DND-41 (cell line): ENCODE measurements at regions not wholly inside any gene's neighbourhood (a gene's known extent, or its start where the extent isn't known, plus 50 kb on each side); places are given as distances from the start of the nearest gene placed in this dataset.

ENCODE experiments used
- ATAC-seq: fragments of 200-7000 bp; cut with Tn5 transposase; 3 replicates; pipeline ENCODE4 v1.9.1; 2021; ENCODE audit warnings: low read depth; ENCODE audit not compliant: insufficient read depth
- DNase-seq: peaks from one replicate; pipeline ENCODE4 v3.0.0-alpha.2; 2020
- H2AFZ ChIP-seq: 2 replicates; pipeline ENCODE4 v1.6.0; 2012; ENCODE audit warnings: low read depth, low read length
- H3K27ac ChIP-seq: 2 replicates; pipeline ENCODE4 v1.5.1; 2012; ENCODE audit warnings: low read length, inconsistent platforms
- H3K27me3 ChIP-seq: fragments of 200-600 bp; sonication (generic); 2 replicates; pipeline ENCODE4 v1.6.0; 2012; ENCODE audit warnings: low read length, mild to moderate bottlenecking, inconsistent platforms; ENCODE audit not compliant: insufficient read depth, poor library complexity
- H3K36me3 ChIP-seq: 2 replicates; pipeline ENCODE4 v1.5.1; 2012; ENCODE audit warnings: low read length, inconsistent platforms; ENCODE audit not compliant: insufficient read depth
- H3K4me1 ChIP-seq: 2 replicates; pipeline ENCODE4 v1.5.1; 2012; ENCODE audit warnings: mild to moderate bottlenecking, low read length; ENCODE audit not compliant: insufficient read depth
- H3K4me2 ChIP-seq: 2 replicates; pipeline ENCODE4 v1.6.0; 2012; ENCODE audit warnings: mild to moderate bottlenecking, moderate library complexity, low read length, inconsistent platforms; ENCODE audit not compliant: insufficient read depth
- H3K4me3 ChIP-seq, 2 experiments: fragments of 200-600 bp in 1 of 2; shearing (Covaris generic) in 1 of 2; 2 replicates each; pipeline ENCODE4 v1.5.1; 2012 to 2016; ENCODE audit warnings: inconsistent platforms in 2 of 2, low read length in 2 of 2, mild to moderate bottlenecking in 2 of 2, low read depth in 1 of 2, moderate library complexity in 1 of 2
- H3K79me2 ChIP-seq: 2 replicates; pipeline ENCODE4 v1.6.0; 2012; ENCODE audit warnings: low read length, inconsistent platforms; ENCODE audit not compliant: insufficient read depth
- H3K9ac ChIP-seq: 2 replicates; pipeline ENCODE4 v1.6.0; 2012; ENCODE audit warnings: low read depth, mild to moderate bottlenecking, inconsistent platforms, low read length, moderate library complexity
- H3K9me3 ChIP-seq: 2 replicates; pipeline ENCODE4 v1.5.1; 2012; ENCODE audit warnings: low read length, moderate library complexity, mild to moderate bottlenecking, inconsistent platforms; ENCODE audit not compliant: insufficient read depth, severe bottlenecking
- H4K20me1 ChIP-seq: 2 replicates; pipeline ENCODE4 v1.6.0; 2012; ENCODE audit warnings: low read length; ENCODE audit not compliant: insufficient read depth
- CTCF ChIP-seq: IDR thresholded peaks from 2 replicates; pipeline ENCODE4 v1.5.1; 2012; ENCODE audit warnings: borderline replicate concordance, low read length, moderate library complexity, mild to moderate bottlenecking; ENCODE audit not compliant: poor library complexity, severe bottlenecking; ENCODE audit errors: extremely low read depth
- EZH2 ChIP-seq: IDR thresholded peaks from 3 replicates; pipeline ENCODE4 v1.6.1; 2012; ENCODE audit warnings: borderline replicate concordance, low read depth, mild to moderate bottlenecking, moderate library complexity, low read length, inconsistent platforms; ENCODE audit not compliant: severe bottlenecking

- no peaks in the 10 kb centered on the region for H3K79me2 ChIP-seq
- H3K9me3 ChIP-seq: no peaks in the 10 kb centered on the region
- H3K27ac ChIP-seq: no peak overlapping the region
- no peaks in the 10 kb centered on the region for H3K27me3 ChIP-seq
- no peak overlapping the region for H3K4me2 ChIP-seq
- H3K9ac ChIP-seq: no peak overlapping the region
- TF ChIP-seq CTCF (no peak), EZH2 (no peak)
- H4K20me1 ChIP-seq: no peaks in the 10 kb centered on the region
- no peak overlapping the region for H2AFZ ChIP-seq
- H3K4me3 ChIP-seq: no peak overlapping the region
- no peaks in the 10 kb centered on the region for H3K36me3 ChIP-seq
- DNase-seq (no peak), ATAC-seq (no peak)
- H3K4me1 ChIP-seq: no peaks in the 10 kb centered on the region
Measured at GRCh38 chr3:98977520-98977919, 76.0 kb upstream of the DCBLD2 start.

GRCh38 chr3:98974442-98974841, 72.9 kb upstream of the DCBLD2 start:
- Histone ChIP-seq H3K4me3 (no peak overlapping the region), H3K9ac (no peak overlapping the region), H4K20me1 (no peaks in the 10 kb centered on the region), H3K4me2 (no peak overlapping the region), H3K4me1 (no peaks in the 10 kb centered on the region), H3K27ac (no peak overlapping the region), H3K9me3 (no peaks in the 10 kb centered on the region), H3K36me3 (no peaks in the 10 kb centered on the region), H3K79me2 (no peaks in the 10 kb centered on the region), H3K27me3 (no peaks in the 10 kb centered on the region), H2AFZ (no peak overlapping the region)
- DNase-seq: no peak
- TF ChIP-seq EZH2 (no peak), CTCF (no peak)
- no peak for ATAC-seq

- no peak overlapping the region for H3K27ac ChIP-seq
- H3K9ac ChIP-seq: no peak overlapping the region
- DNase-seq (no peak), ATAC-seq (no peak)
- H3K9me3 ChIP-seq: no peaks in the 10 kb centered on the region
- H3K4me3 ChIP-seq: no peak overlapping the region
- no peaks in the 10 kb centered on the region for H3K36me3 ChIP-seq
- no peak for TF ChIP-seq EZH2
- no peak for TF ChIP-seq CTCF
- no peak overlapping the region for H2AFZ ChIP-seq
- H3K27me3 ChIP-seq: no peaks in the 10 kb centered on the region
- no peaks in the 10 kb centered on the region for H3K79me2 ChIP-seq
- no peak overlapping the region for H3K4me2 ChIP-seq
- no peaks in the 10 kb centered on the region for H4K20me1 ChIP-seq
- no peaks in the 10 kb centered on the region for H3K4me1 ChIP-seq
Measured at GRCh38 chr3:98972720-98973119, 71.2 kb upstream of the DCBLD2 start.

GRCh38 chr3:98972155-98972554, 70.7 kb upstream of the DCBLD2 start:
- Histone ChIP-seq H2AFZ (no peak overlapping the region), H4K20me1 (no peaks in the 10 kb centered on the region), H3K27me3 (no peaks in the 10 kb centered on the region), H3K36me3 (no peaks in the 10 kb centered on the region), H3K27ac (no peak overlapping the region), H3K79me2 (no peaks in the 10 kb centered on the region), H3K9ac (no peak overlapping the region), H3K4me3 (no peak overlapping the region), H3K4me1 (no peaks in the 10 kb centered on the region), H3K4me2 (no peak overlapping the region), H3K9me3 (no peaks in the 10 kb centered on the region)
- no peak for ATAC-seq
- TF ChIP-seq EZH2: no peak
- TF ChIP-seq CTCF: no peak
- DNase-seq: no peak
